ENCODE measurements at regions not wholly inside any gene's neighbourhood (a gene's known extent, or its start where the extent isn't known, plus 50 kb on each side); places are given as distances from the start of the nearest gene placed in this dataset.
"Not testable (repeated sequence)": the region's sequence is repeated elsewhere in the genome, so short reads cannot be mapped to it uniquely, and the experiment has no call there.

DNA sequence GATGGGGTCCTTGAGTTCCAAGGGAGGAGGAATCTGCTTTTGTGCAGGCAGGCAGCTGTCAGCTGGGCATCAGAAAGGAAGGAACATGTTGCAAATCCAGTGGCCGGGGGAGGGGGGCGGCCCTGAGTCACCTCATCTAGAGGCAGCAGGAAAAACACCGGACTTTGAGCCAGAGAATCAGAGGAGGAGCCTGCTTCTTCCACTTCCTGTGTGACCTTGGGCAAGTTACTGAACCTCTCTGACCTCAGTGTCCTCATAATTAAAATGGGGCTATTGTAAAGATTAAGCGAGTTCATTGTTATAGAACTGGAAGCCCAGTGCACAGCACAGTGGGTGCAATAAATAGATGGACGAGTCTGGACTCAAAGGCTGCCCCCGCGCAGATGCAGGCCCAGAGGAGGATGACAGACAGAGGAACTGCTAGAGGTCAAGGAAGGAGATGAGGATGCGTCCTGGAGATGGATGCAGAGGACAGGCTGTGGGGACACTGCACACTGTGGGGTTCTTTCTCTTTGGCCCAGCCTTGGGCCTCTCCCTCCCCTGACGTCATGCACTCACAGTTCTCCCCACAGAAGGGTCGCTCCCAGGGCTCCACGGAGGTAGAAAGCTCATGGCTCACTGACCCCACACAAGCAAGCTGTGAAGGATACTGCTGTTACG lies 714.3 kb downstream of the MATN1 start:
- DNase-seq, result no peak

DNA sequence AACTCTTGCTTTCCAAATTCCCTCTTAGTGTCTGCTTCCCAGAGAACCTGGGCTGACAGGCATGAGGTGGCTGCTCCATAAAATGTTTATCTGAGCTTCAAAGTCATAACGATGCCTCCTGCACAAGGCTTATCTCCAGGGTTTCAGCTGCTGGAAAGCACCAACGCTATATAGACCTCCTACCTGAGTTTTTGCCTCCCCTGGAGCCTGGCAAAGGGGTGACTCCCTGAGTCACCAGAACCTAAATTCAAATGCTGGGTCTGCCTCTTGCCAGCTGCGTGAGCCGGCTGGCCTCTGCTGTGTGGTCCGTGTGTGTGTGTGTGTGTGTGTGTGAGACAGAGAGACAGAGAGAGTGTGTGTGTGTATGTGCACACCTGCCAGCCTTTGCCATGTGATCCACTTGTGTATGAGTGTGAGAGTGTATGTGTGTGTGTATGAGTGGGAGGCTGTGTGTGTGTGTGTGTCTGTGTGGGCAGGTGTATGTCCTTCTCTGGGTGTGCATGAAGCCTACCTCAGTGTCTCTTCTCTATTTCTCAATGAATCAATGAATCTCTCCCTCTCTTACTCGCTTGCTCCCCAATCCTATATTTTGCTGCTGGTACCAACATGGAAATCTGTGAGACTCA lies 714.9 kb downstream of the MATN1 start:
- DNase-seq, result no peak

DNA sequence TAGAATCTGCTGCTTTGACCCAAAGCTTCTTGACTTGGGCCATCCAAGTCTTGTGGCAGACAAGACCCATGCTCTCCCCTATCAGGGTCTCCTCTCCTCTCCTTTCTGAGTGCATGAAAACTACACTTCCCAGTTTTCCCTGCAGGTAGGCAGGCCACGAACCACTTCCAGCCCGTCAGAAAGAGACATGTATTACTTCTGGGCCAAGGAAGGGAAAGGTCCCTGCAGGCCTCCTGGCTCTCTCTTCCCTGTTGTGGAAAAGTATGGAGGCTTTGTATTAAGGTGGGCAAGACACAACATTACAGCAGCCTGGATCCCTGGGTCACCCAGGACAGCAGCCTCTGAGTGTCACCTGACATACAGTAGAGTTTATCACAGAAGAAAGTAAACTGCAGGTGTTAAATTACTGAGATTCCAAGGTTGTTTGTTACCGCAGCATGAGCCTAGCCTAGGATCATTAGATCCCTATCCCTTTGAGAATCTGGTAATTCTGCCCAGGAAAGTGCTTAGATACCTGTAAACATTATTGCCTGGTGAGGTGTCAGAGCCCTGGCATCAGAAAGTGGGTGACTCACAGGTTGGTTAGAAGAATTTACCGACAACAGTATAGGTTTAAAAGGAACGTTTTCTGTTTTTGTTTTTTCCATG lies 717.3 kb downstream of the MATN1 start:
- no peak for DNase-seq

DNA sequence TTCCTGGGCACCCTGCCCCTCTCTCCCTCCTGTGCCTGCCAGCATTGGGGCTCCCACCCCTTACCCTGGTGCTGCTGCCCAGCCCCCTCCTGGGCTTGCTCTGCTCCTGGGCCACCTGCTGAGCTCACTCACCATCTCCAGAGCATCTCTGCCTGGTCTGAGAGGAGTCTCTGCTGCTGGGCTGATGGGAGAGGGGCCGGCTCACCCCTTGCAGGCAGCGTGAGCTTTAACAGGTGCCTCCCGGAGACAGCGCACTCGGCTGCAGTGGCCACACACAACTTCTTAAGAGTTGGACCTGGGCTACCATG lies 721.7 kb downstream of the MATN1 start:
- no peak for DNase-seq

DNA sequence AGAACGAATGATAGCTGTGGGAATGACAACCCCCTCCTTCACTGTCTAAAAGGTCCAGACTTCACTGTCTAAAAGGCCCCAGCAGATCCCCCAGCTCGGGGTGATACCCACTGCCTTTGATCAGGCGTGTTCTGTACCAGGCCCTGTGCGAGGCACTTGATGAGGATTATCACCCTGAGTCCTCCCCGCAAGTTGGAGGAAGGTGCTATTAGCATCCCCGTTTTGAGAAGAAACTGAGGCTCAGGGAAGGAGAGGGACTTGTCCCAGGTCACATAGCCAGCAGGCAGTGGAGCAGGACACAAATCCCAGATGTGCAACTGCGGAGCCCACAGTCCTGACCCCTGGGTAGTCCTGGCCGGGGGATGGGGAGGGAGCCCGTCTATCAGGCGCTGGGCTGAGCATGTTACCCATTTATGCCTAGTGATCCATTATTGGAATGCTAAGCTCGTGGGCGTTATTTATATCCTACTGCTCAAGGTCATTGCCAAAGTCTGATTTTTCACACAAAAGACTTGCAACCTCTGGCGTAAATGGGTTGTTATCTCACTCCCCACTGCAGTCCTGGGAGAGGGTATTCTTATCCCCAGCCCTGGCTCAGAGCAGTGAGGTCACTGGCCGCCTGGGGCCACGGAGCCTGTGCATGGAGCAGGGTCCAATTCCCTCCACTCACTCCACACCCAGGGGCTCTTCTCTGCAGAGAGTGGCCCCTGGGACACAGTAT lies 722.2 kb downstream of the MATN1 start:
- DNase-seq, result no peak

DNA sequence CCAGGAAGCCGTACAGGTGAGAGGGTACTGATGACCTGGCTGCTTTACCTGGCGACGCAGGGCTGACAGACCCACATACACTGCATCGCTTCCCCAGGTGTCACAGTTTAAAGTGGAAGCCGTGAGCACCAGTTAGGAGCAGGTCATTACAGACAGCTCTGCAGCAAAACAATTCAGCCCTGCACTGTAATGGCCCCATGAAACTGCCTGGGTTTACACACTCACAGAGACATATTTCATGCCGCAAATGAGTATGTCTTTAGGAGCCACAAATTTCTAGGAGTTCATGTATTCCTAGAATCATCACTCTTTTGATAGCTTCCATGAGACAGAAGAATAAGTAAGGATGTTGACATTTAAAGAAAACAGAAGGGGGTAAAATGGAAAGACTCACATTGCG lies 723.1 kb downstream of the MATN1 start:
- DNase-seq, result no peak

DNA sequence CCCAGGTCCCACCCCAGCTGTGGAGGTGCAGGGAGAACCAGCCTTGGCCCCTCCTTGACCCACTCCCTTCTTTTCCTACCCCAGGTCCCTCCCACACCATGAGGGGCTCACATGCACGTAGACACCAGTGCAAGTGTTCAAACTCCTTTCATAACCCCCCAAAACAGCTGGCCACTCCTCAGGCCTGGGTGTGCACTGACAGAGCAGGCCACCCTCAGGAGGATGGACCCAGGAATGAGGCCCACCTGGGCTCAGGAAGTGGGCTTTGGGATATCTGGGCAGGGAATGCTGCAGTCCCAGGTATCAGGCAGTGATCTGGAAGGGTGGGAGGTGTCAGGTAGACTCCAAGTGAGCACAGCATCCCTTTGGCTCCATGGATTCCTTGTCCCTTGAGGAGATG lies 723.8 kb downstream of the MATN1 start:
- DNase-seq, result no peak

DNA sequence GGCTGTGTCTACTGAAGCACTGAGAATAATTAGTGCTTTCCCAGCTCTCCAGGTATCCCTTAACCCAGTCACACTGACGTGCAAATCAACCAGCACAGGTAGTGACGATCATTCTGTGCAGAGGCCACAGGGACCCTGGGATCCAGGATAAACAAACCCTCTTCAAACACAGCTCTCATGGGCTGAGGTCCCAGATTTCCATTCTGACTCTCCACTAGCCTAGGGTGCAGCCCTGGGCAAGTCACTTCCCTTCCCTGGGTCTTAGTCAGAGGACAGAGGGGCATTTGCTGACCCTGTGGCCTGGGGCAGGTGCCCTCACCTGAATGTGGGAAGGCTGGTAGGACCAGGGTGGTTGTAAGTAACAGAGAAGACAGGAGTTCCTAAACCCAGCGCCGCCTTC lies 724.7 kb downstream of the MATN1 start:
- no peak for DNase-seq

DNA sequence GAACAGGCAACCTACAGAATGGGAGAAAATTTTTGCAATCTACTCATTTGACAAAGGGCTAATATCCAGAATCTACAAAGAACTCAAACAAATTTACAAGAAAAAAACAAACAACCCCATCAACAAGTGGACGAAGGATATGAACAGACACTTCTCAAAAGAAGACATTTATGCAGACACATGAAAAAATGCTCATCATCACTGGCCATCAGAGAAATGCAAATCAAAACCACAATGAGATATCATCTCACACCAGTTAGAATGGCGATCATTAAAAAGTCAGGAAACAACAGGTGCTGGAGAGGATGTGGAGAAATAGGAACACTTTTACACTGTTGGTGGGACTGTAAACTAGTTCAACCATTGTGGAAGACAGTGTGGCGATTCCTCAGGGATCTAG lies 725.6 kb downstream of the MATN1 start:
- not testable (repeated sequence) for DNase-seq

DNA sequence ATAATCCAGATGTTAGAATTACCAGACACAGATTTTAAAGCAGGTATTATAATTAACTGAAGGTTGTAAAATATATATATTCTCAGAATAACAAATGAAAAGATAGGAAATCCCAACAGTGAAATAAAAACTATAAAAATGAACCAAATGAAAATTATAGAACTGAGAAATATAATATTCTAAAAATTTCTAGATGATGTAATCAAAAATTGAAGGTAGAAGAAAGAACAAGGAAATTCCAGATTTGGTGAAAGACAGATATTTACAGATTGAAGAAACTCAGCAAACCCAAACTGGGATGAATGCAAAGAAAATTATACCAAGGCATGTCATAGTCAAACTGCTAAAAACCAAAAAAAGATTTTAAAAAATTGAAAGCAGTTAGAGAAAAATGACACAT lies 729.4 kb downstream of the MATN1 start:
- no peak for DNase-seq

DNA sequence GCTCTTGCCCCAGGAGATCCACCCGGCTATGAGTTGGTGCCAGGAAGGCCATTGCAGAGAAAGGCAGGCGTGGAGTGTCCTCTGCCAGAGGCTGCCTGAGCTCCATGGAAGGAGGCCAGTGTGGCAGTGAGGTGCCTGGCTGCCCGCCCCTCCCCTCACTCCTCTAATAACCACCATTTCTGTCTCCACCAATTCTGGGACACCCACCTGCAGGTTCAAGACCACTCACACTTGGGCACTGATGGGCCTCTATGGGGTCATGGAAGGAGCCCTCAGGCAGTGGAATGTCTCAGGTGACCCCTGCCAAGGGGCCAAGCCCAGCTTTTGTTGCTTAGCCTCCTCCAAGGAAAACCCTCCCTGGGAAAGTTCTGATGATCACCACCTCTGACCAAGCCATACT lies 731.6 kb downstream of the MATN1 start:
- DNase-seq, result no peak

DNA sequence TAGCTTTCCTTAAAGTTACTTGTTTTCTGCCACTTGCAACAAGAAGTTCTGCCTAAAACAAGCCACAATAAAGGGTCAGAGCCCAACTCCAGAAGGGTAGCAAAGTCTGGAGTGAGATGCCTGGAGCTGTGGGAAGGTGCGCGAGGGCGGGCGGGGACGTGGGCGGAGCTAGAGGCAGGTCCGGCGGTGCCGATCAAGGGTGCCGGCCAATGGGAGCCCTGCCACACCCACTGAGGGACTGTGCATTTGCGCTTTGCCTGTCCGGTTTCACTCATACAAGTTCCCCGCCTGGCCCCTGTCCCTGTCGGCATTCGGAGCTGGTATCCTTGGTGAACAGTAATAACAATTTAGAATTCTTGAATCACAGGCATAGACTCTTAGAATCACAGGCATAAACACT lies 732.4 kb downstream of the MATN1 start:
- no peak for DNase-seq

DNA sequence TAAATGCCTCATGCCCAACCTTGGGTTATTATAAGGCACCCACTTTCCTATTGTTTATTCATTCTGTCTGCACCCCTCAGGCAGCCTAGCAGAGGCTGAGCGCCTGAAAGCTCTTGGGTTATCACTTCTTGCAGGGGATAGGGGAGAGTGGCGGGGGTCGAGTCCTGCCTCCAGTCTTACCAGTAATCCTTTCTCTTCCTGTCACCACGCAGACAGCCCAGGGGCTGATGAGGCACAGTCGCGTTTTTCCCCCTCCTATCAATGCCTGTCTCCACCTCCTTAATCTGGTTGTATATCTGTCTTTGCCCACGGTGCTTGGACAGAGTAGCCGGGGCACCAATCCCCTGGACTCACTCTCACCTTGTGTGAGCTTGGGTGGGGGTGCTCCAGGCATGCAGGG lies 733.1 kb downstream of the MATN1 start:
- DNase-seq, result no peak

DNA sequence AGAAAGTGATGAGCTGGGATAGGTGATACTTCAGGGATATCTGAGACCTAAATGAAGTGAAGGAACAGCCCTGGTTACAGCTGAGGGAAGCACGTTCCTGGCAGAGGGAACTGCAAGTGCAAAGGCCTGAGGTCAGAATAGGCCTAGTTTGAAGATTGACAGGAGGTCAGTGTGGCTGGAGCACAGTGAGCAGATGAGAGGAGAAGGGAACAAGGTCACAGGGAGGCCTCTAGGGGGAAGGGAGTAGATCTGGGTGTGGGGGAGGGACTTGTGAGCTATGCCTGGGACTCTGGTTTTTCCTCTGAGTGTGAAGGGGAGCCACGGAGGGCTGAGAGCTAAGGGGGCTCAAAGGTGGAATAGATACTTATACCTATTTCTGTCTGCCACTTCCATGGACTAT lies 736.4 kb downstream of the MATN1 start:
- no peak for DNase-seq

DNA sequence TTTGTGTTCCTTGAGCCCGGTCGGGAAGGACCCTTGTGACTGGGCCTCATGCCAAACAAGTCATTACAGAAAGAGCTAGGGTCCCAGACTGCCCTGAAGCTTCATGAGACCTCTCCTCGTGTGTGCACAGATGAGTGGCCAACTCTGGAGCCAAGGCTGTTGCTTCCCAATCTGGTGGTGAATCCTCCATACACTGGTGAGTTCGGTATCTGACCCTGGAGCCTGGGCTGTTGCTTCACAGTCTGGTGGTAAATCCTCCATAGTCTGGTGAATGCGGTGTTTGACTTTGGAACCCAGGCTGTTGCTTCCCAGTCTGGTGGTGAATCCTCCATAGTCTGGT lies 737.8 kb downstream of the MATN1 start:
- DNase-seq, result no peak

DNA sequence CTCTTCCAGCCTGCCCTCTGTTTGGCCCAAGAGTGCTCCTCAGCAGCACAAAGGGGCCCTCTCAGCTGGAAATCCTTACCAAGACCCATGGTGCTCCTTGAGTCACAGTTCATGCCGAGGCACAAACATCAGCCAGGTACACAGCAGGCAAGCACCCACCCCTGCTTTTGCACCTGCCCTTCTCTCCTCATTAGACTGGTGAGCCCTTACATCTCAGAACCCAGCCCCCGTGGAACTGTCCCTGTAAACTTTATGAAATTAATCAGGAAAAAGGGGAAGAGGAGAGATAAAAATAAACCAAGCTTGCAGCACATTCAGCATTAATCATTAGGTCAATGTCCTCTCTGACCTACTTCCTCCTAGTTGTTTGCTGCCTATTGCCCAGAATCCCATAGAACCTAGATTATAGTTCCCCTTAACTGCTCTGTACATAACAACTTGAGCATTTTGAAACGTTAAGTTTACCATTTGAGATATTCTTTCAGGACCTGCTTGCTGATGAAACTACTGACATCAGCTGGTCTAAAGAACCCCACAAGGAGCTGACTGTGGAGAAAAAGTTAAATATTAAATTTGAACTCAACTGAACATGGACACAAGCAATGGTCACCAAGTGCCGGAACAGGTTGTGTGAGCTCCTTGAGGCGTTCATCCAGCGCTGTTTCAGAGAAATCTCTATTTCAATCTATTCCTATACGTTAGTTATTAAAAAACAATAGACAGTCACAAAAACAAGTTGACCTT lies 738.4 kb downstream of the MATN1 start:
- DNase-seq, result no peak

DNA sequence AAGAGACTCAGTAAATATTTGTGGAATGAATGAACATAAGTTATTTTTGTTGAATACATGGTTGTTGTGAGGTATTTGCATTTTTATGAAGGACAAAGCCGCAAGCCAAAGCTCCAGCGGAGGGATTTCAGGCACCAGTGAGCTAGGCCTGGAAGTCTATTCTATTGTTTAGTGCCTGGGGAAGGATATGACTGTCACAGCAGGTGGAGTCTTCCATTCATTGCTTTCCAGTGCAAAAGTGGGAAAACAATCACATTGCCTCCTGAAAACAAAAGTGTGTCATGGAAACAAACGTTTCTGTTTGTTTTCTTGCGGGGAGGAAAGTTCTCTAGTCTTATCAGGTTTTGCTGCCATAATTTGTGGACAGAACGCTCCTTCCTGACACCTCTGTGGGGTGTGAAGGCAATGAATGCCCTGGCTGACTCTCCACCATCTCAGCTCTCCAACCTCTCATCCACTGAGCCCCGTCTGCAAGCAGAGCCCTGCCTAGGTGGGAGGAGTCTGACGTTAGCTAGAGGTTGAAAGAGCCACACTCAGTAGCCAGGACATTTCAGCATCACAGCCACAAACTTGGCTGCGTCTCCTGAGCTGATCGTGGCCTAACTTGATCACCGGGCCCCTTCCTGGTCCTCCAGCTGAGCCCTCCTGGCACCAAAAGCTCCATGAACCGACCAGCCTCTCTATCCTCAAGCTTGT lies 739.1 kb downstream of the MATN1 start:
- no peak for DNase-seq

DNA sequence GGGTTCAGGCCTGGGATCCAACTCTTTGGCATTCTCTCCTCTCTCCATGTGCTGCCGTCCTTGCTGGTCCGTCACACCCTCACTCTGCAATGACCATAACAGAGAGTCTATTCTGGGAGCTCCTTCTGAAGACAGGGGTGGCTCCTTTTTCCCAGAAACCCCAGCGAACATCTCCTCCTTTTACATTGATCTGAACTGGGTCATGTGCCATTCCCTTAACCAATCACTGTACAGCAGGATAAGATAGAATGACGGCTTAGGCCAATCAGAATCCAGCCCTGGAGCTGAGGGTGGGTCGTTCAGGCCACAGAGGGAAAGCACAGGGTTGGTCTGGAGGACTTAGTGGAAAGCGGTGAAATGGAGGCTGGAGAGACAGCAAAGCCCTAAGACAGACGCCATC lies 740.1 kb downstream of the MATN1 start:
- DNase-seq, result no peak

DNA sequence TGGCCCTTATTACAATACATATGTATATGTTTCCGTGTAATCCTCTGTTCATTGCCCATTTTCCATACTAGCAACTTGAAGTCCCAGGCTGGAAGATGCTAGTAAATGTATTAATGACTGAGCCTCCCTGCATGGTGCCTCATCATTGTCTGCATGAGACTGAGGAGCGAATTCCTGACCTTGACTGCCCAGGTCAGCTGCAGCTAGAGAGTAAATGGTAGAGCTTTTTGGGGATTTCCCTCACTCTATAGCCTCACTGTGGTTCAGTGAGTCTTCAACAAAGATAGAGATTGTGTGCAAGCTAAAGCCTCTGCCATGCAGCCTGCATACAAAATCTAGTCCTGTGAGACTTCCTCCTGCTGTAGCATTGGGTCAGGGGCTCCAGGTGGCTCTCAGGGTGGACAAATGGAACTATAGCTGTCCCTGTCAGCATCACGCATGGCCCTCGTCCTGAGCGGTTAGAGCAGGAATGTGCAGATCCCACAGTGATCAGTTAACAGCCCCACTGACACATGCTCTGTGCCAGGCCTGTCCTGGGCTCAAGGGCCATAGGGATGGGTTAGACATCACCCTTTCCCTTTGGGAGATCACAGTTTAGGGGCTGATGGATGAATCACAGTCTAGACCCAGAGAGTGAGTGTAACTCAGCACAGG lies 741.7 kb downstream of the MATN1 start:
- DNase-seq, result no peak

DNA sequence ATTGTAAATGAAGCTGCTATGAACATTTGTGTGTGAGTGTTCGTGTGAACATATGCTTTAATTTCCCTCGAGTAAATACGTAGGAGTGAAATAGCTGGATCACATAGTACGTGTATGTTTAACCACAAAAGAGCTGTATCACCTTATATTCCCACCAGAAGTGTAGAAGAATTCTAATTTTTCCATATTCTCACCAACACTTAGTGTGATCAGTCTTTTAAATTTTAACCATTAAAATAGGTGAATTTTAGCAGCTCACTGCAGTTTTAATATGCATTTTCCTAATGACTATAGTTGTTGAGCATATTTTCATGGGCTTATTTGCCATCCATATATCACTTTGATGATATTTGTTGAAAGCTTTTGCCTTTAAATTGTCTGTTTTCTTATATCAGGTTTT lies 741.2 kb downstream of the PTPRU start:
- no peak for DNase-seq

DNA sequence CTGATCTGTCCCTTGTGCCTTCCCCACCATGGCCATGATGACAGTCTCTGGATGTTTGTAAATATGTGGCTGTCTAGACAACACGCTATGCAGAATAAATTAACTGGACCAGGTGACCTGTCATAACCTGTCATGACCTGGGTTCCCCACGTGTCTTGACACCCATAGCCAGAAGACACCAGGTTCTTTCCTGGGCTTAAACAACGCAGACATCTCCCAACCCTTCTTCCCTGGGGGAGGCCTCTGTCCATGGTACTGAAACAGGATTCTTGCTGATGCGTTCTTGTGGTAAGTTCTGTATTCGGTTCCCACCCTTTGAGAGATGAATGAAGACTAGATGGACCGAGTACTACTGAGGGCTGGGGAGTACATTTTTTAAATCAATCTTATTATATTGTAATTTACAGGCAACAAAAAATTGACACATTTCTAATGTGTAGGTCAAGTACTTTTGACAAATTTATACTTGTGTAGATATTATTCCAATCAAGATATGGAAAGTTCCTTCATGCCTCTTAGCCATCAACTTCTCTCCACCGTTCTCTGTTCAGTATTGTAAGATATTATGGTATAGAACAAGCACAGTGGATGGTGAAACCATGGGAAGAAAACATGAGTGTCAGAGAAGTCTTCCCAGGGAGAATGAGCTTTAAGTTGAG lies 738.8 kb downstream of the PTPRU start:
- no peak for DNase-seq

DNA sequence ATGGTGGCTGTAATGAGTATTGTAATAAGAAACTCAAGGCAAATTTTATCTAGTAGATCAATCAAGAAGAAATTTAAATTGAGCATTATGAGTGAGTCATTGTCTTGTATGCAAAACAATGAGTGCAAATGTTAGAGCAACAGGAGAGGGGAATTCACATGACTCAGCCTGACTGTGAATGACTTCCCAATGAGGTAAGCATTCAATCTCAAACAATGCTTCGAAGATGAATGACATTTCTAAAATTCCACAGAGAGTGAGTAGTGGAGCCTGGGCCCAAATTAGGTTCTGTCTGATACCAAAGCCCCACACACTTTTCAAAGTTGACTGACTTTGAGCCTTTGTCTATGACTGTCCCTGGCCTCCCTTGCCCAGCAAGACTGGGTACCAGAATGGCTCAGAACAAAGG lies 738.0 kb downstream of the PTPRU start:
- DNase-seq, result no peak

Data from activated CD8-positive, alpha-beta memory T cell treated with anti-CD3 and anti-CD28 coated beads, Interleukin-2, amount 50 U/mL, for 48 hours (primary cell).